ENCODE measurements at regions not wholly inside any gene's neighbourhood (a gene's known extent, or its start where the extent isn't known, plus 50 kb on each side); places are given as distances from the start of the nearest gene placed in this dataset.
A peak's percentile ranks its signal among the peaks of the same experiment; 100 is the strongest.

- in situ Hi-C loops (cut with HindIII; ENCODE audit: low pct_ligation_motif_present, low pct_unique_long_range_greater_than_20kb, low sequenced_read_pairs) = no loop called here
- no peak for DNase-seq
Observed at GRCh38 chr19:31664096-31664495, 314.9 kb upstream of the TSHZ3 start.

DNA sequence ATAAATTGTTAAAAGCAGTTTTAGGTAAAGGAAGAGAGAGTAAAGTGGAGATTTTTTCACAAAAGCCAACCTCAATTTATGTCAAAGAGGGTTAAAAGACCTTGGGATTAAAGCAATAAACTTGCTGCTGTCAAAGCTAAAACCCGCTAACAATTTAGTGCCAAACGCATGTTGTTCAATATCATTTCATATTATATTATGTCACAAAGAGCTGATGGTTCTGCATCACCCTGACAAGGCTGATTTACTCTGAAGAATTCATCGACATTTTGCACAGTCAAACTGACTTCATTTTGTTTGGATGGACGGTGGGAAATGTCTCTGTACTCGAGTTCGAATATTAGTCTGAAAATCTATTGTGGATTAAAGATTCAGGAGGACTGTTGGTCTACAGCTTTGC lies 315.8 kb upstream of the TSHZ3 start:
- in situ Hi-C loops (cut with HindIII; ENCODE audit: low pct_ligation_motif_present, low pct_unique_long_range_greater_than_20kb, low sequenced_read_pairs) = no loop called here
- DNase-seq = no peak

GRCh38 chr19:31666126-31666525 lies 316.9 kb upstream of the TSHZ3 start:
- in situ Hi-C loops (cut with HindIII; ENCODE audit: low pct_ligation_motif_present, low pct_unique_long_range_greater_than_20kb, low sequenced_read_pairs) = no loop called here
- DNase-seq = no peak

GRCh38 chr19:31667106-31667505 lies 317.9 kb upstream of the TSHZ3 start:
- in situ Hi-C loops (cut with HindIII; ENCODE audit: low pct_ligation_motif_present, low pct_unique_long_range_greater_than_20kb, low sequenced_read_pairs) = no loop called here
- no peak for DNase-seq

DNA sequence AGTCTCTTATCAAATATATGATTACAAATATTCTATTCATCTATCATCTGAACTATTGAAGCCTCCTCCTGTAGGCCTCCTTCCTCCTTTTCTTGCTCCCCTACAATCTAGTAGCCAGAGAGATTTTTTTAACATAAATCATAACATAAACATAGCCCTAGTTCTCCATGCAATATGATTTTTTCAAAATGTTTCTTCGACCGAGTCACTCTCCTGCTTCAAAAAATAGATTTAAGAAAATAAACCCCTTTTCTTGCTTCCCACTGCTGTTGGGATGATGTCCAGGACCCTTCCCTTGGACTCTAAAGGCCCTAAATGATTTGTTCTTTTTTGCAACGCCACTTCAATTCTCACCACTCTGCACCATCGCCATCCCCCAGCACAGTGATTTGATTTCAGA lies 319.7 kb upstream of the TSHZ3 start:
- DNase-seq = no peak
- in situ Hi-C loops (cut with HindIII; ENCODE audit: low pct_ligation_motif_present, low pct_unique_long_range_greater_than_20kb, low sequenced_read_pairs) = no loop called here

GRCh38 chr19:31670931-31671330 lies 321.7 kb upstream of the TSHZ3 start:
- no peak for DNase-seq
- in situ Hi-C loops (cut with HindIII; ENCODE audit: low pct_ligation_motif_present, low pct_unique_long_range_greater_than_20kb, low sequenced_read_pairs) = no loop called here

DNA sequence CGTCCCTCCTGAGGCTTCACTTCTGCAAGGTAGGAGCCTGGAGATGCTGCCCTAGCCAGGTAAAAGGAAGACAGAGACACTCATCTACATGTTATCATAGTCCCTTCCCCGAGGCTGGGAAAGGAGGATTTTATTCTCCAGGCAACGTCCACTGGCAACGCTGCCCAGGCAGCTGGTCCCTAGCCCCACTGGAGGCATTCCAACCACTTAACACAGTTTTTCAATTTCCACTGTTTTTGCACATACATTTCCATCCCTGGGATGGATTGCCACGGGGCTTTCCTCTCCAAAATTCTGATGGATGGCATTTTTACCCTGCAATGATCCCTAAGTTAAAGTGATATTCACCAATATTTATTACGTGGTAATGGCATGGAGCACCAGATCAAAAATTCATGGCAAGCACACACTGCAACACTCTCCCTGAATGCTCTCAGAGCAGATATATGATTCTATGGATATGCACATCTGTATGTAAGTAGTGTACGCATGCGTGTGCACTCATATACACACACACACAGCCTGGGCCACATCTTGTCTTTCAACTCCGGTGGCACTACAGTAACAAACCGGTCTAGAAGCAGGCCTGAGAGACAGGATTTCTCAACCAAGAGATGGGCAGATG lies 322.3 kb upstream of the TSHZ3 start:
- in situ Hi-C loops (cut with HindIII; ENCODE audit: low pct_ligation_motif_present, low pct_unique_long_range_greater_than_20kb, low sequenced_read_pairs) = no loop called here
- no peak for DNase-seq

GRCh38 chr19:31674503-31675192 lies 325.4 kb upstream of the TSHZ3 start:
- in situ Hi-C loops (cut with HindIII; ENCODE audit: low pct_ligation_motif_present, low pct_unique_long_range_greater_than_20kb, low sequenced_read_pairs) = no loop called here
- no peak for DNase-seq

- no peak for DNase-seq
- in situ Hi-C loops (cut with HindIII; ENCODE audit: low pct_ligation_motif_present, low pct_unique_long_range_greater_than_20kb, low sequenced_read_pairs) = no loop called here
Observed at GRCh38 chr19:31675193-31675913, 326.1 kb upstream of the TSHZ3 start.

- peak; percentile 8 for DNase-seq
- in situ Hi-C loops (cut with HindIII; ENCODE audit: low pct_ligation_motif_present, low pct_unique_long_range_greater_than_20kb, low sequenced_read_pairs) = no loop called here
Observed at GRCh38 chr19:31676271-31677004, 327.2 kb upstream of the TSHZ3 start.

GRCh38 chr19:31678421-31678820 lies 329.2 kb upstream of the TSHZ3 start:
- in situ Hi-C loops (cut with HindIII; ENCODE audit: low pct_ligation_motif_present, low pct_unique_long_range_greater_than_20kb, low sequenced_read_pairs) = no loop called here

GRCh38 chr19:31681121-31681520 lies 331.9 kb upstream of the TSHZ3 start:
- no peak for DNase-seq
- in situ Hi-C loops (cut with HindIII; ENCODE audit: low pct_ligation_motif_present, low pct_unique_long_range_greater_than_20kb, low sequenced_read_pairs) = no loop called here

More at GRCh38 chr19:31678421-31678820, 329.2 kb upstream of the TSHZ3 start:
- DNase-seq = no peak

DNA sequence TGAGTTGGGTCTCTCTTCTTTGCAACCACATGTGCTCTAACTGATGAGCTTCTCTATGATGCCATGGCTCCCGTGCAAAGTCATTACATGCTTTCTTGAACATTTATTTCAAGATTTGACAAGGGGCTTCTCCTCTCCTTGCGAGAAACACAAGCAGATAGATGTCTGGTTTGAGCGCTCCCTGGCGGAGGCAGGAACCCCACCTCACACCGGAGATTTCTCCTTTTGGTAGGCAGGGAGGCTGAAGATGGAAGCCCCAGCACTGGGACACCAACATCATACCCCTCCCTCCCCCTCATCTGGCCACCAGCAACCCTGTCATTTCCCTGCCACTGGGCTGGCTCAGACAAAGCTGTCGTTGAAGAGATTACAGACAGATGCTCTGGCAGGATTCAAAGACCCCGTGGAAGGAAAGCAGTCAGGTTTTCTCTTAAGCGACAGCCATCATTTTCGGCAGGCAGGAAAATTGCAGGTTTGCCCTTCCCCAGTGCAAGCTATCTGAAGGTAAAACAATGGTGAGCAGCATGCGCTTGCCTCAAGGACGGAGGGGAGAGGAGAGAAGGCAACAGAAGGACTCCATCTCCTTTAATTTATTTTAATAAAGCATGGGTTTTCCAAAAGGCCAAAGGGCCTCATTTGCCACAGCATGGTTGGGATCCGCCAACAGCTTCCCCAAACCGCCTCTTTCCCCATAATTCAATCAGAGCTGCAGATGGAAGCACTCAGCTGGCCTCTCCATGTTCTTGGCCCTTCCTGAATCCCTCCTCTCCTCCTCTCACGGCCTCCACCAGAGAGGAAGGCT lies 344.1 kb upstream of the TSHZ3 start:
- in situ Hi-C loops (cut with HindIII; ENCODE audit: low pct_ligation_motif_present, low pct_unique_long_range_greater_than_20kb, low sequenced_read_pairs) = no loop called here

DNA sequence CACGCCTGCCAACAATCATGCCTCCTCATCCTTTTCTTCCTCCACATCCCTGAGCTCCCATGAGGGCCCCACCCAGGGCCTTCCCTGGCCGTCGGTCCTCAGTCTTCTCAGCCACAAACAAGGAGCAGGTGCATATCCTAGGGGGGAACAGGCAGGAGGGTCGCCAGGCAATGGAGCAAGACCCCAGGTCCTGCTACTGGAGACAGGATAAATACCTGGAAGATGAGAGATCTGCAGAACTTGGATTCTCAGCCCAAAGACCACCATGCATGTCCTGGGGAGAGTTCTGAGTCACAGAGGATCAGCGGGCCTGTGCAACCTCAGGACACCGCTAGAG lies 344.7 kb upstream of the TSHZ3 start:
- DNase-seq = no peak
- in situ Hi-C loops (cut with HindIII; ENCODE audit: low pct_ligation_motif_present, low pct_unique_long_range_greater_than_20kb, low sequenced_read_pairs) = no loop called here

More for the DNA sequence above, 344.1 kb upstream of the TSHZ3 start:
- DNase-seq = no peak

- in situ Hi-C loops (cut with HindIII; ENCODE audit: low pct_ligation_motif_present, low pct_unique_long_range_greater_than_20kb, low sequenced_read_pairs) = no loop called here
- DNase-seq = no peak
Observed at GRCh38 chr19:31694761-31695160, 345.5 kb upstream of the TSHZ3 start.

DNA sequence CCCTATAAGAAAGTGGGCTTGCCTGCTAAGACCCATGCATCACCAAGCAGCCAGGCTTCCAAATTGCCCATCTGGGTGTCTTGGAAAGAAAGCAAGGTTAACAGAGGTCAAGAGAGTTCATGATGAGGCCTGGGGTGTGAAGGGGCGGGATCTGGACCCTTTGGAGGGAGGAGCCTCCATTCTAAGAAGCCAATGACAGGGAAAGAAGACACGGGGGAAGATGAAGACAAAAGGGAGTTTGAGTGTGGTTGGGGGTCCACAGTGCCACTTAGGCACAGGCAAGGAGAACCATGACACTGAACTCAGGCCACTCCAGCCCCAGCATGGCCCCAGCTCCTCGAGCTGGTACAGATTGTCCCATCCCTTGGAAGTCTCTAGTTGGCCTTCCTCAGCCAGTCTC lies 350.2 kb upstream of the TSHZ3 start:
- in situ Hi-C loops (cut with HindIII; ENCODE audit: low pct_ligation_motif_present, low pct_unique_long_range_greater_than_20kb, low sequenced_read_pairs) = no loop called here
- DNase-seq = no peak

- no peak for DNase-seq
- in situ Hi-C loops (cut with HindIII; ENCODE audit: low pct_ligation_motif_present, low pct_unique_long_range_greater_than_20kb, low sequenced_read_pairs) = no loop called here
Observed at GRCh38 chr19:31701146-31701545, 351.9 kb upstream of the TSHZ3 start.

- no peak for DNase-seq
- in situ Hi-C loops (cut with HindIII; ENCODE audit: low pct_ligation_motif_present, low pct_unique_long_range_greater_than_20kb, low sequenced_read_pairs) = no loop called here
Observed at GRCh38 chr19:31705656-31706055, 356.4 kb upstream of the TSHZ3 start.

GRCh38 chr19:31706131-31706530 lies 356.9 kb upstream of the TSHZ3 start:
- in situ Hi-C loops (cut with HindIII; ENCODE audit: low pct_ligation_motif_present, low pct_unique_long_range_greater_than_20kb, low sequenced_read_pairs) = no loop called here
- no peak for DNase-seq
